G401.6 (cell line): ENCODE measurements at regions not wholly inside any gene's neighbourhood (a gene's known extent, or its start where the extent isn't known, plus 50 kb on each side); places are given as distances from the start of the nearest gene placed in this dataset.

Experiments used
- FAIRE-seq: peaks from 2 replicates; lab custom pipeline; 2012; peaks lifted over from hg19 to GRCh38; lab: Jason Lieb, UNC

GRCh38 chr5:89292487-89292886 lies 409.5 kb upstream of the MEF2C start:
- FAIRE-seq, result no peak

GRCh38 chr5:89289604-89290003 lies 406.6 kb upstream of the MEF2C start:
- FAIRE-seq, result no peak

- no peak for FAIRE-seq
Measured at GRCh38 chr5:89287964-89288363, 405.0 kb upstream of the MEF2C start.

GRCh38 chr5:89286320-89286719 lies 403.3 kb upstream of the MEF2C start:
- FAIRE-seq, result no peak

- FAIRE-seq, result no peak
Measured at GRCh38 chr5:89283728-89284493, 400.9 kb upstream of the MEF2C start.

GRCh38 chr5:89282554-89283510 lies 399.8 kb upstream of the MEF2C start:
- FAIRE-seq, result no peak

- FAIRE-seq, result no peak
Measured at GRCh38 chr5:89281766-89282553, 399.0 kb upstream of the MEF2C start.

- FAIRE-seq, result no peak
Measured at GRCh38 chr5:89281211-89281610, 398.2 kb upstream of the MEF2C start.

- no peak for FAIRE-seq
Measured at GRCh38 chr5:89280103-89281037, 397.4 kb upstream of the MEF2C start.

GRCh38 chr5:89279391-89280036 lies 396.5 kb upstream of the MEF2C start:
- no peak for FAIRE-seq

GRCh38 chr5:89277816-89278215 lies 394.8 kb upstream of the MEF2C start:
- FAIRE-seq, result no peak

GRCh38 chr5:89276566-89277305 lies 393.8 kb upstream of the MEF2C start:
- no peak for FAIRE-seq

GRCh38 chr5:89275066-89275855 lies 392.3 kb upstream of the MEF2C start:
- FAIRE-seq, result no peak

- FAIRE-seq, result no peak
Measured at GRCh38 chr5:89273289-89273688, 390.3 kb upstream of the MEF2C start.

- no peak for FAIRE-seq
Measured at GRCh38 chr5:89270901-89271300, 387.9 kb upstream of the MEF2C start.

GRCh38 chr5:89269721-89270120 lies 386.7 kb upstream of the MEF2C start:
- no peak for FAIRE-seq

GRCh38 chr5:89268460-89268859 lies 385.5 kb upstream of the MEF2C start:
- no peak for FAIRE-seq

GRCh38 chr5:89267788-89268187 lies 384.8 kb upstream of the MEF2C start:
- no peak for FAIRE-seq

- FAIRE-seq, result no peak
Measured at GRCh38 chr5:89265511-89266179, 382.7 kb upstream of the MEF2C start.
